ENCODE measurements at regions not wholly inside any gene's neighbourhood (a gene's known extent, or its start where the extent isn't known, plus 50 kb on each side); places are given as distances from the start of the nearest gene placed in this dataset.
"Not testable (repeated sequence)": the region's sequence is repeated elsewhere in the genome, so short reads cannot be mapped to it uniquely, and the experiment has no call there.

- H3K27me3 ChIP-seq (ENCODE audit: control insufficient read depth, insufficient read depth, low read length), result no peaks in the 10 kb centered on the region
- CTCF ChIA-PET, result no interaction called here
- no peak for DNase-seq (ENCODE audit: low read depth)
- H3K4me3 ChIP-seq (ENCODE audit: low read depth, low read length), result no peak overlapping the region
- H3K36me3 ChIP-seq (ENCODE audit: control insufficient read depth, insufficient read depth, low read length), result no peaks in the 10 kb centered on the region
- no peak for TF ChIP-seq CTCF (IDR thresholded peaks at IDR 0.05; ENCODE audit: insufficient read depth, low read depth, low read length)
- POLR2A ChIA-PET, result no interaction called here
Observed at GRCh38 chr4:69030326-69030725, 65.9 kb upstream of the UGT2B7 start.

GRCh38 chr4:69032847-69033638 lies 63.2 kb upstream of the UGT2B7 start:
- no peak for DNase-seq (ENCODE audit: low read depth)
- POLR2A ChIA-PET, result no interaction called here
- Histone ChIP-seq H3K36me3 (ENCODE audit: control insufficient read depth, insufficient read depth, low read length) (no peaks in the 10 kb centered on the region), H3K4me3 (ENCODE audit: low read depth, low read length) (no peak overlapping the region), H3K27me3 (ENCODE audit: control insufficient read depth, insufficient read depth, low read length) (no peaks in the 10 kb centered on the region)
- CTCF ChIA-PET, result no interaction called here
- no peak for TF ChIP-seq CTCF (IDR thresholded peaks at IDR 0.05; ENCODE audit: insufficient read depth, low read depth, low read length)

GRCh38 chr4:69034315-69034740 lies 61.9 kb upstream of the UGT2B7 start:
- H3K4me3 ChIP-seq (ENCODE audit: low read depth, low read length); H3K36me3 ChIP-seq (ENCODE audit: control insufficient read depth, insufficient read depth, low read length); DNase-seq (ENCODE audit: low read depth); CTCF ChIA-PET; H3K27me3 ChIP-seq (ENCODE audit: control insufficient read depth, insufficient read depth, low read length); POLR2A ChIA-PET: not testable (repeated sequence)

GRCh38 chr4:69038582-69038981 lies 57.7 kb upstream of the UGT2B7 start:
- Histone ChIP-seq H3K36me3 (ENCODE audit: control insufficient read depth, insufficient read depth, low read length) (no peaks in the 10 kb centered on the region), H3K27me3 (ENCODE audit: control insufficient read depth, insufficient read depth, low read length) (no peaks in the 10 kb centered on the region), H3K4me3 (ENCODE audit: low read depth, low read length) (no peak overlapping the region)
- no peak for TF ChIP-seq CTCF (IDR thresholded peaks at IDR 0.05; ENCODE audit: insufficient read depth, low read depth, low read length)
- CTCF ChIA-PET, result no interaction called here
- DNase-seq (ENCODE audit: low read depth), result no peak
- POLR2A ChIA-PET, result no interaction called here

GRCh38 chr4:69039071-69039470 lies 57.2 kb upstream of the UGT2B7 start:
- no peak for DNase-seq (ENCODE audit: low read depth)
- ChIA-PET CTCF (no interaction called here), POLR2A (no interaction called here)
- H3K36me3 ChIP-seq (ENCODE audit: control insufficient read depth, insufficient read depth, low read length), result no peaks in the 10 kb centered on the region
- no peaks in the 10 kb centered on the region for H3K27me3 ChIP-seq (ENCODE audit: control insufficient read depth, insufficient read depth, low read length)
- no peak for TF ChIP-seq CTCF (IDR thresholded peaks at IDR 0.05; ENCODE audit: insufficient read depth, low read depth, low read length)
- no peak overlapping the region for H3K4me3 ChIP-seq (ENCODE audit: low read depth, low read length)

GRCh38 chr4:69044247-69044646 lies 52.0 kb upstream of the UGT2B7 start:
- DNase-seq (ENCODE audit: low read depth), result no peak
- POLR2A ChIA-PET, result no interaction called here
- CTCF ChIA-PET, result no interaction called here

More at GRCh38 chr4:69044247-69044646, 52.0 kb upstream of the UGT2B7 start:
- TF ChIP-seq CTCF (IDR thresholded peaks at IDR 0.05; ENCODE audit: insufficient read depth, low read depth, low read length), result no peak
- no peaks in the 10 kb centered on the region for H3K36me3 ChIP-seq (ENCODE audit: control insufficient read depth, insufficient read depth, low read length)
- no peak overlapping the region for H3K4me3 ChIP-seq (ENCODE audit: low read depth, low read length)
- H3K27me3 ChIP-seq (ENCODE audit: control insufficient read depth, insufficient read depth, low read length), result no peaks in the 10 kb centered on the region

Data from BJ (cell line).